T-helper 2 cell (primary cell): ENCODE measurements at regions not wholly inside any gene's neighbourhood (a gene's known extent, or its start where the extent isn't known, plus 50 kb on each side); places are given as distances from the start of the nearest gene placed in this dataset.

ENCODE experiments used
- DNase-seq, 5 experiments: peaks; one replicate each; pipeline versions ENCODE4 v3.0.0 to v3.0.0-alpha.2; 2012 to 2022

- no peak for DNase-seq
Observed at GRCh38 chr5:88483964-88484672, 215.5 kb upstream of the TMEM161B start.

- DNase-seq, result no peak
Observed at GRCh38 chr5:88480801-88481499, 212.3 kb upstream of the TMEM161B start.

- DNase-seq, result no peak
Observed at GRCh38 chr5:88480245-88480644, 211.6 kb upstream of the TMEM161B start.

- DNase-seq, result no peak
Observed at GRCh38 chr5:88474574-88474973, 205.9 kb upstream of the TMEM161B start.

GRCh38 chr5:88470745-88471144 lies 202.1 kb upstream of the TMEM161B start:
- no peak for DNase-seq

GRCh38 chr5:88459971-88460370 lies 191.3 kb upstream of the TMEM161B start:
- DNase-seq, result no peak

GRCh38 chr5:88452820-88453219 lies 184.2 kb upstream of the TMEM161B start:
- no peak for DNase-seq

GRCh38 chr5:88450239-88450638 lies 181.6 kb upstream of the TMEM161B start:
- no peak for DNase-seq

GRCh38 chr5:88438006-88438405 lies 169.4 kb upstream of the TMEM161B start:
- no peak for DNase-seq

GRCh38 chr5:88436290-88436689 lies 167.6 kb upstream of the TMEM161B start:
- no peak for DNase-seq

GRCh38 chr5:88428633-88429032 lies 160.0 kb upstream of the TMEM161B start:
- DNase-seq, result no peak

- DNase-seq, result no peak
Observed at GRCh38 chr5:88426441-88426840, 157.8 kb upstream of the TMEM161B start.

- no peak for DNase-seq
Observed at GRCh38 chr5:88425124-88425523, 156.5 kb upstream of the TMEM161B start.

- DNase-seq, result no peak
Observed at GRCh38 chr5:88419931-88420330, 151.3 kb upstream of the TMEM161B start.

- no peak for DNase-seq
Observed at GRCh38 chr5:88407341-88407740, 138.7 kb upstream of the TMEM161B start.

- no peak for DNase-seq
Observed at GRCh38 chr5:88405783-88406182, 137.1 kb upstream of the TMEM161B start.

GRCh38 chr5:88404405-88404804 lies 135.8 kb upstream of the TMEM161B start:
- DNase-seq, result no peak

GRCh38 chr5:88401686-88402085 lies 133.0 kb upstream of the TMEM161B start:
- no peak for DNase-seq

- no peak for DNase-seq
Observed at GRCh38 chr5:88401228-88401627, 132.6 kb upstream of the TMEM161B start.

GRCh38 chr5:88399561-88399960 lies 130.9 kb upstream of the TMEM161B start:
- no peak for DNase-seq

- no peak for DNase-seq
Observed at GRCh38 chr5:88398316-88398715, 129.7 kb upstream of the TMEM161B start.

GRCh38 chr5:88396751-88397281 lies 128.2 kb upstream of the TMEM161B start:
- DNase-seq, result no peak

GRCh38 chr5:88396000-88396535 lies 127.4 kb upstream of the TMEM161B start:
- DNase-seq, result no peak

GRCh38 chr5:88395264-88395663 lies 126.6 kb upstream of the TMEM161B start:
- DNase-seq, result no peak
